OCI-LY3 (cell line): ENCODE measurements at regions not wholly inside any gene's neighbourhood (a gene's known extent, or its start where the extent isn't known, plus 50 kb on each side); places are given as distances from the start of the nearest gene placed in this dataset.

Source experiments
- H2AFZ ChIP-seq: fragments of 200-600, 300-600 bp; shearing (Covaris generic); 2 replicates; pipeline ENCODE4 v1.6.0; 2014; ENCODE audit warnings: antibody characterized with exemption, low read depth, low read length
- H3K27ac ChIP-seq: fragments of 200-600, 300-600 bp; sonication (generic); 2 replicates; pipeline ENCODE4 v1.5.1; 2014; ENCODE audit warnings: mild to moderate bottlenecking, low read length, moderate library complexity, mixed read lengths
- H3K27me3 ChIP-seq: fragments of 200-600, 300-600 bp; sonication (generic); 2 replicates; pipeline ENCODE4 v1.6.1; 2014; ENCODE audit warnings: low read depth, low read length, mixed read lengths
- H3K36me3 ChIP-seq: fragments of 200-600, 300-600 bp; sonication (generic); replicated peaks from 2 replicates; pipeline ENCODE3; 2014; ENCODE audit warnings: low read depth, low read length, mixed read lengths
- H3K4me1 ChIP-seq: fragments of 300-600, 200-600 bp; sonication (generic); 2 replicates; pipeline ENCODE4 v1.6.1; 2014; ENCODE audit warnings: low read length, mixed read lengths
- H3K4me2 ChIP-seq: fragments of 200-600, 300-600 bp; sonication (generic); 2 replicates; pipeline ENCODE4 v1.6.1; 2014; ENCODE audit warnings: low read length, mixed read lengths
- H3K4me3 ChIP-seq: fragments of 300-600, 200-600 bp; sonication (generic); 2 replicates; pipeline ENCODE4 v1.5.1; 2014; ENCODE audit warnings: antibody characterized with exemption, mild to moderate bottlenecking, low read length, moderate library complexity
- H3K79me2 ChIP-seq: fragments of 300-600, 200-600 bp; shearing (Covaris generic); 2 replicates; pipeline ENCODE4 v1.6.1; 2014; ENCODE audit warnings: mild to moderate bottlenecking, low read length, mixed read lengths
- H3K9ac ChIP-seq: fragments of 300-600, 200-600 bp; shearing (Covaris generic); 2 replicates; pipeline ENCODE4 v1.6.0; 2014; ENCODE audit warnings: mild to moderate bottlenecking, low read length, moderate library complexity
- H3K9me3 ChIP-seq: fragments of 200-600, 300-600 bp; shearing (Covaris generic); 2 replicates; pipeline ENCODE4 v1.6.1; 2014; ENCODE audit warnings: low read length, mixed read lengths; ENCODE audit not compliant: insufficient read depth
- H4K20me1 ChIP-seq: fragments of 200-600, 300-600 bp; sonication (generic); 2 replicates; pipeline ENCODE4 v1.6.1; 2016; ENCODE audit warnings: low read length, mixed read lengths; ENCODE audit not compliant: insufficient read depth
- CTCF ChIP-seq: fragments of 200-600, 300-600 bp; sonication (generic); IDR thresholded peaks from 2 replicates; pipeline ENCODE4 v1.5.1; 2014; ENCODE audit warnings: antibody characterized with exemption, low read length, low read depth
- EZH2phosphoT487 ChIP-seq: fragments of 200-600 bp; shearing (Covaris generic); IDR thresholded peaks from 2 replicates; pipeline ENCODE4 v1.6.1; 2018; ENCODE audit warnings: antibody characterized with exemption, mixed run types, low read depth

GRCh38 chr13:22933571-22934181 lies 247.1 kb upstream of the SGCG start:
- Histone ChIP-seq H3K9ac (no peak overlapping the region), H3K9me3 (no peaks in the 10 kb centered on the region), H3K4me1 (no peaks in the 10 kb centered on the region), H3K27me3 (no peaks in the 10 kb centered on the region), H3K79me2 (no peaks in the 10 kb centered on the region), H3K36me3 (no peaks in the 10 kb centered on the region), H4K20me1 (no peaks in the 10 kb centered on the region), H2AFZ (no peak overlapping the region), H3K4me2 (no peak overlapping the region), H3K27ac (no peak overlapping the region), H3K4me3 (no peak overlapping the region)
- TF ChIP-seq CTCF = no peak
- no peak for TF ChIP-seq EZH2phosphoT487

DNA sequence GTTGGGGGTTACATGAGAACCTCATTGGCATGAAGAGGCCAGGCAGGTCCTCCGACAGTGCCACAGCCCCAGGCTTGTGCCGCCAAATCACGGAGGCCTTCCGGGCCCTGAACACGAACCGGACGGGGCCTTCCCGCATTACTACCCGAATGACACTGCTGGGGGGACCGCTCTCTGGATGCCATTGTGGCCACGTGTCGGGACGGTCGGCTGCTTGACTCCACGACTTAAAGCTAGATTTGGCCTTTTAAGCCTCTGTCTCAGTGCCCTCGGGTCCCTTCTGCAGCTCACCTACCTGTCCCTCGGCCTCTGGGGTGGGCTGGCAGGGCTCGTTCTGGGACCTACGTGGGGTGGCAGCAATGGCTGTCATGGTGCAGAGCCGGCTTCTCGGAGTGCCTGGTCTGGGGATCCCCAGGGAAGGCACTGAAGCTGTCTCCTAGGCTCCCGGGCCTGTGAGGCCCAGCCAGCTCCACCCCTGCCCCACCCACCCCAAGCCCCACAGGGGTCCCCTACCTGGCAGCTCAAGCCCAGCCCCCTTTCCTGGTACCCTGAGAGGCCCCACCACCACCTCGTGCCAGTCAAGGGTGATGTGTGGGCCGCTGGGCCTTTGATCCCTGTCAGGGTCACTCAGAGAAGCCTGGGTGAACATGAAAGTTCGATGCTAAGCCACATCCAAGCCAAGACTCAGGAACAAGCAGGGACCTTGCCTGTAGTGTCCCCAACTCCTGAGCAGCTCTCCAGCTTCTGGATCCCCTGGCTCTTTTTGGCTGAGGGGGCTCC lies 245.8 kb upstream of the SGCG start:
- no peak overlapping the region for H2AFZ ChIP-seq

DNA sequence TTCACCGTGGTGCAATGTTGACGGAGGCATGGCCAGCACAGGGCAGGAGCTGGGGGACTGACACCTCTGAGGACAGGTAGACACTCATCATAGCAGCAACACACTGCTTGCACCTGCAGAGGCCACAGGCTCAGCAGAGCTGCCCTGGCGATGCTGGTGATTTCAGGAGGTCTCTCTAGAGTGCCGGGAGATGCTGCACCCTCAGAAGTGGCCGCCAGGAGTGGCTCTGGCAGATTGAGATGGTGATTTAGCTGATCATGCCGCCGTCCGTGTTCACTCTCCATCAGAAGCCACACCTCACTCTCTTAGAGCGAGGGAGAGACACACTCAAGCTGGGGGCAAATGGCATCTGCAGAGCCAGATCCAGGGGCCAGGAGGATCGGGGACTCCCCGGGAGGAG lies 244.6 kb upstream of the SGCG start:
- Histone ChIP-seq H3K9ac (no peak overlapping the region), H3K4me2 (no peak overlapping the region), H3K27ac (no peak overlapping the region), H4K20me1 (no peaks in the 10 kb centered on the region), H3K36me3 (no peaks in the 10 kb centered on the region), H2AFZ (no peak overlapping the region), H3K4me3 (no peak overlapping the region), H3K4me1 (no peaks in the 10 kb centered on the region), H3K79me2 (no peaks in the 10 kb centered on the region), H3K27me3 (no peaks in the 10 kb centered on the region), H3K9me3 (no peaks in the 10 kb centered on the region)
- TF ChIP-seq EZH2phosphoT487 (no peak), CTCF (no peak)

More for the DNA sequence above, 245.8 kb upstream of the SGCG start:
- Histone ChIP-seq H3K27me3 (no peaks in the 10 kb centered on the region), H3K9me3 (no peaks in the 10 kb centered on the region), H3K27ac (no peak overlapping the region), H3K79me2 (no peaks in the 10 kb centered on the region), H3K4me1 (no peaks in the 10 kb centered on the region), H3K4me2 (no peak overlapping the region), H3K4me3 (no peak overlapping the region), H3K9ac (no peak overlapping the region), H3K36me3 (no peaks in the 10 kb centered on the region), H4K20me1 (no peaks in the 10 kb centered on the region)
- TF ChIP-seq CTCF = no peak
- no peak for TF ChIP-seq EZH2phosphoT487

- H3K79me2 ChIP-seq = no peaks in the 10 kb centered on the region
- H3K4me2 ChIP-seq = no peak overlapping the region
- H3K27ac ChIP-seq = no peak overlapping the region
- no peaks in the 10 kb centered on the region for H3K9me3 ChIP-seq
- H3K4me1 ChIP-seq = no peaks in the 10 kb centered on the region
- no peaks in the 10 kb centered on the region for H4K20me1 ChIP-seq
- no peaks in the 10 kb centered on the region for H3K36me3 ChIP-seq
- H2AFZ ChIP-seq = no peak overlapping the region
- H3K4me3 ChIP-seq = no peak overlapping the region
- H3K27me3 ChIP-seq = no peaks in the 10 kb centered on the region
- H3K9ac ChIP-seq = no peak overlapping the region
- TF ChIP-seq EZH2phosphoT487 (no peak), CTCF (no peak)
Observed at GRCh38 chr13:22937241-22937640, 243.5 kb upstream of the SGCG start.
